ENCODE measurements at regions not wholly inside any gene's neighbourhood (a gene's known extent, or its start where the extent isn't known, plus 50 kb on each side); places are given as distances from the start of the nearest gene placed in this dataset.

DNA sequence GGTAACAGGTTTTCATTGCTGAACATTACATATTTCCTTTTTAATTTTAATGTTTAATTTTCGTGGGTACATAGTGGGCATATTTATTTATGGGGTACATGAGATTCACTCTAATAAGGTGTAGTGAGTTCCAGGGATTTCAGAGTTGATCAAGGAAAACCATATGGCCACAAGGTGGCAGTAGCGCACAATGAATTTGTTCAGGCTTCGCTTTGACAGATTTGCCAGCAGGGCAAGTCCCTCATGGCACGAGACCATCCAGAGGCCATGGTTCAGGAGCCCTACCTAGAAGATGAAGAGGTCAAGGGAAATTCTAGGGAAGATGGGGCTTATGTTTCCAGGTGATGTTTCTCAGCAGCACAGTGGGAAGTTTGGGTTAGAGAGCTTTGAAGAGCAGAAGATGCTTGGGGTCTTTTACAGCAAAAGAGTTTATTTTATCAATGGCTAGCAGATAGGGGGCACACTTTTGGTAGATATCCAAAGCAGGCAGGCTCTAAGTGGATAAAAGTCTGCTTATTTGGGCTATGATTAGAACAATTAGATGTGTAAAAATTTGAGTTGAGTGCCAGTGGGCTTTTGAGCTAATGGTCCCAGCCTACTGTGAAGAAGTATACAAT lies 1004.4 kb downstream of the AACS start:
- TF ChIP-seq EZH2 (IDR thresholded peaks at IDR 0.05; ENCODE audit: insufficient read depth, poor library complexity, severe bottlenecking) (no peak), EZH2phosphoT487 (IDR thresholded peaks at IDR 0.05; ENCODE audit: insufficient read depth, low read depth) (no peak)

All from GM23248 (cell line).